GM12891 (cell line): ENCODE measurements at regions not wholly inside any gene's neighbourhood (a gene's known extent, or its start where the extent isn't known, plus 50 kb on each side); places are given as distances from the start of the nearest gene placed in this dataset.

Source experiments
- DNase-seq: peaks from one replicate; pipeline ENCODE4 v3.0.0; 2011; ENCODE audit warnings: low spot score; ENCODE audit not compliant: insufficient read length
- FAIRE-seq: peaks from 2 replicates; lab custom pipeline; 2011; peaks lifted over from hg19 to GRCh38; lab: Jason Lieb, UNC
- PAX5 ChIP-seq: IDR thresholded peaks from 2 replicates; pipeline ENCODE4 v1.6.1; 2011; ENCODE audit warnings: low read length, moderate library complexity, mild to moderate bottlenecking; ENCODE audit not compliant: insufficient read depth, severe bottlenecking
- POLR2A ChIP-seq: IDR thresholded peaks from 2 replicates; pipeline ENCODE4 v1.6.1; 2011; ENCODE audit warnings: low read depth, low read length, control low read depth
- POLR2AphosphoS5 ChIP-seq: IDR thresholded peaks from 2 replicates; pipeline ENCODE4 v1.6.1; 2011; ENCODE audit warnings: low read depth, low read length, control low read depth
- POU2F2 ChIP-seq: IDR thresholded peaks from 2 replicates; pipeline ENCODE4 v1.6.1; 2011; ENCODE audit warnings: low read depth, mild to moderate bottlenecking, control low read depth, low read length, moderate library complexity
- SPI1 ChIP-seq: IDR thresholded peaks from 2 replicates; pipeline ENCODE4 v1.6.1; 2011; ENCODE audit warnings: low read depth, low read length, control low read depth
- TAF1 ChIP-seq: IDR thresholded peaks from 2 replicates; pipeline ENCODE4 v1.6.1; 2011; ENCODE audit warnings: low read depth, low read length, control low read depth

GRCh38 chr3:188001093-188001492, 152.9 kb upstream of the LPP start:
- no peak for DNase-seq
- TF ChIP-seq POLR2A = no peak
- no peak for TF ChIP-seq SPI1
- TF ChIP-seq POLR2AphosphoS5 = no peak
- TF ChIP-seq PAX5 = no peak
- TF ChIP-seq POU2F2 = no peak
- no peak for TF ChIP-seq TAF1
- FAIRE-seq = no peak

GRCh38 chr3:188001926-188002325, 152.0 kb upstream of the LPP start:
- TF ChIP-seq SPI1 = no peak
- TF ChIP-seq POLR2AphosphoS5 = no peak
- TF ChIP-seq TAF1 = no peak
- TF ChIP-seq POU2F2 = no peak
- TF ChIP-seq POLR2A = no peak
- no peak for TF ChIP-seq PAX5
- DNase-seq (no peak), FAIRE-seq (no peak)

- TF ChIP-seq POU2F2 (no peak), TAF1 (no peak), PAX5 (no peak), SPI1 (no peak), POLR2AphosphoS5 (no peak), POLR2A (no peak)
- FAIRE-seq (no peak), DNase-seq (no peak)
Observed at GRCh38 chr3:188002626-188003138, 151.3 kb upstream of the LPP start.

GRCh38 chr3:188003188-188004171, 150.5 kb upstream of the LPP start:
- TF ChIP-seq POLR2AphosphoS5 (no peak), POU2F2 (no peak), SPI1 (no peak), TAF1 (no peak), POLR2A (no peak), PAX5 (no peak)
- FAIRE-seq (no peak), DNase-seq (no peak)

GRCh38 chr3:188006726-188007393, 147.1 kb upstream of the LPP start:
- TF ChIP-seq PAX5 (no peak), SPI1 (no peak), POU2F2 (no peak), TAF1 (no peak), POLR2AphosphoS5 (no peak), POLR2A (no peak)
- DNase-seq (no peak), FAIRE-seq (no peak)

GRCh38 chr3:188007897-188008296, 146.1 kb upstream of the LPP start:
- no peak for FAIRE-seq
- no peak for TF ChIP-seq TAF1
- TF ChIP-seq POU2F2 = no peak
- no peak for TF ChIP-seq POLR2A
- TF ChIP-seq PAX5 = no peak
- TF ChIP-seq SPI1 = no peak
- TF ChIP-seq POLR2AphosphoS5 = no peak
- no peak for DNase-seq

- TF ChIP-seq TAF1 = no peak
- TF ChIP-seq SPI1 = no peak
- TF ChIP-seq POU2F2 = no peak
- TF ChIP-seq POLR2A = no peak
- FAIRE-seq (no peak), DNase-seq (no peak)
Observed at GRCh38 chr3:188008582-188009213, 145.3 kb upstream of the LPP start.

- FAIRE-seq = no peak
- TF ChIP-seq POU2F2 = no peak
- TF ChIP-seq PAX5 = no peak
- no peak for TF ChIP-seq POLR2A
- TF ChIP-seq POLR2AphosphoS5 = no peak
- TF ChIP-seq TAF1 = no peak
- TF ChIP-seq SPI1 = no peak
- DNase-seq = no peak
Observed at GRCh38 chr3:188010478-188010877, 143.5 kb upstream of the LPP start.

- FAIRE-seq = no peak
- TF ChIP-seq POU2F2 = no peak
- no peak for TF ChIP-seq POLR2A
- no peak for TF ChIP-seq POLR2AphosphoS5
- no peak for TF ChIP-seq TAF1
- no peak for TF ChIP-seq PAX5
- no peak for TF ChIP-seq SPI1
- DNase-seq = no peak
Observed at GRCh38 chr3:188019727-188020126, 134.2 kb upstream of the LPP start.
